ENCODE measurements at regions not wholly inside any gene's neighbourhood (a gene's known extent, or its start where the extent isn't known, plus 50 kb on each side); places are given as distances from the start of the nearest gene placed in this dataset.

GRCh38 chr11:106344966-106345365 lies 267.5 kb downstream of the AASDHPPT start:
- no peak for TF ChIP-seq CTCF (IDR thresholded peaks at IDR 0.05)
- no peaks in the 10 kb centered on the region for H3K4me1 Mint-ChIP-seq
- no peaks in the 10 kb centered on the region for H3K9me3 Mint-ChIP-seq
- no peak for DNase-seq
- no peak overlapping the region for H3K4me3 Mint-ChIP-seq
- H3K27me3 Mint-ChIP-seq (ENCODE audit: low read depth, poor library complexity), result peaks cover 3% of the 10 kb centered on the region
- H3K27ac Mint-ChIP-seq, result no peak overlapping the region
- no peaks in the 10 kb centered on the region for H3K36me3 Mint-ChIP-seq (ENCODE audit: low read depth)

- H3K27me3 Mint-ChIP-seq (ENCODE audit: low read depth, poor library complexity), result no peaks in the 10 kb centered on the region
- H3K27ac Mint-ChIP-seq, result no peak overlapping the region
- H3K4me1 Mint-ChIP-seq, result no peaks in the 10 kb centered on the region
- H3K36me3 Mint-ChIP-seq (ENCODE audit: low read depth), result no peaks in the 10 kb centered on the region
- H3K4me3 Mint-ChIP-seq, result no peak overlapping the region
- no peaks in the 10 kb centered on the region for H3K9me3 Mint-ChIP-seq
- no peak for DNase-seq
- no peak for TF ChIP-seq CTCF (IDR thresholded peaks at IDR 0.05)
Measured at GRCh38 chr11:106353031-106353430, 275.6 kb downstream of the AASDHPPT start.

- H3K27me3 Mint-ChIP-seq (ENCODE audit: low read depth, poor library complexity), result peaks cover 3% of the 10 kb centered on the region
- no peak for TF ChIP-seq CTCF (IDR thresholded peaks at IDR 0.05)
- no peak overlapping the region for H3K4me3 Mint-ChIP-seq
- no peaks in the 10 kb centered on the region for H3K4me1 Mint-ChIP-seq
- DNase-seq, result no peak
- H3K27ac Mint-ChIP-seq, result no peak overlapping the region
- H3K36me3 Mint-ChIP-seq (ENCODE audit: low read depth), result no peaks in the 10 kb centered on the region
- no peaks in the 10 kb centered on the region for H3K9me3 Mint-ChIP-seq
Measured at GRCh38 chr11:106369224-106369623, 291.8 kb downstream of the AASDHPPT start.

GRCh38 chr11:106378513-106379179 lies 301.2 kb downstream of the AASDHPPT start:
- Mint-ChIP-seq H3K4me3 (no peak overlapping the region), H3K36me3 (ENCODE audit: low read depth) (no peaks in the 10 kb centered on the region), H3K27ac (no peak overlapping the region), H3K9me3 (no peaks in the 10 kb centered on the region), H3K27me3 (ENCODE audit: low read depth, poor library complexity) (peaks cover 4% of the 10 kb centered on the region), H3K4me1 (no peaks in the 10 kb centered on the region)
- no peak for DNase-seq
- TF ChIP-seq CTCF (IDR thresholded peaks at IDR 0.05), result no peak

- H3K36me3 Mint-ChIP-seq (ENCODE audit: low read depth), result no peaks in the 10 kb centered on the region
- no peak for TF ChIP-seq CTCF (IDR thresholded peaks at IDR 0.05)
- H3K4me3 Mint-ChIP-seq, result no peak overlapping the region
- H3K4me1 Mint-ChIP-seq, result no peaks in the 10 kb centered on the region
- H3K9me3 Mint-ChIP-seq, result no peaks in the 10 kb centered on the region
- DNase-seq, result no peak
- peaks cover 4% of the 10 kb centered on the region for H3K27me3 Mint-ChIP-seq (ENCODE audit: low read depth, poor library complexity)
- no peak overlapping the region for H3K27ac Mint-ChIP-seq
Measured at GRCh38 chr11:106379265-106379664, 301.8 kb downstream of the AASDHPPT start.

GRCh38 chr11:106379712-106380111 lies 302.2 kb downstream of the AASDHPPT start:
- Mint-ChIP-seq H3K27me3 (ENCODE audit: low read depth, poor library complexity) (peaks cover 4% of the 10 kb centered on the region), H3K36me3 (ENCODE audit: low read depth) (no peaks in the 10 kb centered on the region), H3K4me3 (no peak overlapping the region), H3K27ac (no peak overlapping the region), H3K4me1 (no peaks in the 10 kb centered on the region), H3K9me3 (no peaks in the 10 kb centered on the region)
- no peak for DNase-seq
- TF ChIP-seq CTCF (IDR thresholded peaks at IDR 0.05), result no peak

Data from nephron progenitor cell (in vitro differentiated cells).